SJCRH30 (cell line): ENCODE measurements at regions not wholly inside any gene's neighbourhood (a gene's known extent, or its start where the extent isn't known, plus 50 kb on each side); places are given as distances from the start of the nearest gene placed in this dataset.
A peak's percentile ranks its signal among the peaks of the same experiment; 100 is the strongest.

Experiments used
- DNase-seq, 2 experiments: peaks; one replicate each; pipeline ENCODE4 v3.0.0-alpha.2; 2015 to 2020
- H3K27ac ChIP-seq: fragments of 250-450 bp; sonication (Bioruptor Pico); 2 replicates; pipeline ENCODE4 v1.5.1; 2020; ENCODE audit warnings: mild to moderate bottlenecking, moderate library complexity
- H3K27me3 ChIP-seq: fragments of 250-450 bp; sonication (Bioruptor Pico); 2 replicates; pipeline ENCODE4 v1.5.1; 2020; ENCODE audit warnings: mild to moderate bottlenecking, moderate library complexity
- H3K36me3 ChIP-seq: fragments of 250-450 bp; sonication (Bioruptor Pico); 2 replicates; pipeline ENCODE4 v1.5.1; 2020; ENCODE audit warnings: mild to moderate bottlenecking, moderate library complexity
- H3K4me1 ChIP-seq: fragments of 250-450 bp; sonication (Bioruptor Pico); 2 replicates; pipeline ENCODE4 v1.5.1; 2020; ENCODE audit warnings: mild to moderate bottlenecking, moderate library complexity
- H3K4me3 ChIP-seq: fragments of 250-450 bp; sonication (Bioruptor Pico); 2 replicates; pipeline ENCODE4 v1.5.1; 2020; ENCODE audit warnings: mild to moderate bottlenecking, moderate library complexity
- H3K9me3 ChIP-seq: fragments of 250-450 bp; sonication (Bioruptor Pico); replicated peaks from 2 replicates; pipeline ENCODE4 v1.5.1; 2020; ENCODE audit warnings: mild to moderate bottlenecking, moderate library complexity

DNA sequence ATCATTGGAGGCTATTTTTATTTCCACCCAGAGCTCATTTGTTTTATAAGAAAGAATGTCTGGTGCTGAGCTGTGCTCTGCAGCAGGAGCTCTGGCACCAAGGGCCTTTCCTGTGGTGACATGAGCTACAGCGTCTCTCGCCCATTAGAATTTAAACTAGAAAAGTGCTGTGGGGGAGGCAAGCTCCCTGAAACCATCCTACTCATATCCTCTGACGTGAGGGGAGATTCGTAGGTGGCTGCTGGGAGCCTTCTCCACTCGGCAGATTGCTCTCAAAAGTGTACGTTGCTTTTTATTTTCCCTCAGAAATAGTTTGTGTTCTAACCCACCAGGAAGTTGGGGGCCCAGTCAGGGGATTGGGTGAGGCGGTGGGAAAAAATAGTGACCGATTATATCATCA lies 76.3 kb upstream of the ARHGEF3 start:
- no peak overlapping the region for H3K27ac ChIP-seq
- no peaks in the 10 kb centered on the region for H3K27me3 ChIP-seq
- DNase-seq: no peak

DNA sequence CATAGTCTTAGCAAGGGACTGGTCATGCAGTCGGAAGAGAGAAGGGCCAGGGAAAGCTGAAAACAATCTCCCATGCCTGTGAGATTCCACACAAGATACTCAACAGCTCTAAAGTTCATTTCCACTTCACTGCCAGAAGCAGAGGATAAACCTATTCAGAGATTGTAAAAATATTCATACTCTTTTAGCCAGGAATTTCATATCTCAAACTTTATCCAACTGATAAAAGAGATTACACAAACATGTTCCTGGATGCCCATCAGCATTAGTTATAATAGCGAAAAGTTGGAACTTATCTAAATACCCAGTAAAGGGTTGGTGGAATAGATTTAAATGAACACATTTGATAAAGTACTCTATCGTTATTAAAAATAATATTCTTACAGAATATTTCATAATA lies 75.2 kb upstream of the ARHGEF3 start:
- DNase-seq: no peak

More for the DNA sequence above, 76.3 kb upstream of the ARHGEF3 start:
- Histone ChIP-seq H3K36me3 (peaks cover 3% of the 10 kb centered on the region; the same call in 1 of the 2 replicates), H3K9me3 (no peaks in the 10 kb centered on the region), H3K4me1 (no peaks in the 10 kb centered on the region), H3K4me3 (no peak overlapping the region)

DNA sequence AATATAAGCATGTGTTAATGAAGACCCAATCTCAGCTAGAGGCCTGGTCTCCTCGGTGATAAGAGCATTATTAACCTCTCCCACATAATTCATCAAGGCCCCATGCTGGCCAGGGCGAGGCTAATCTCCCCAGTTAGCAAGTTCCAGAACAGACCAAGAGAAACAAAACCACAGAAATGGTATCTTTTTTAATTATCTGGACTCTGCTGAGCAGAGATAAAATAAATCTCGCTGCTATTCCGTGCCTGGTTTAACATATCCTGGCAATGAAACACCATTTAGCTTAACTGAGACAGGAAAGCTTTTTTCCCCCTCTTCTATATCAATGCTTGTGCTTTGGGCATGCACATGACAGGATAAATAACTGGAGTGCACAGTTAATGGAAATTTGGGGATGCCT lies 72.5 kb upstream of the ARHGEF3 start:
- H3K4me3 ChIP-seq: no peak overlapping the region
- no peak for DNase-seq
- peaks cover 7% of the 10 kb centered on the region for H3K4me1 ChIP-seq
- H3K27me3 ChIP-seq: no peaks in the 10 kb centered on the region
- H3K9me3 ChIP-seq: no peaks in the 10 kb centered on the region
- no peaks in the 10 kb centered on the region for H3K36me3 ChIP-seq
- H3K27ac ChIP-seq: no peak overlapping the region

More for the DNA sequence above, 75.2 kb upstream of the ARHGEF3 start:
- Histone ChIP-seq H3K27me3 (no peaks in the 10 kb centered on the region), H3K27ac (no peak overlapping the region), H3K9me3 (no peaks in the 10 kb centered on the region), H3K4me1 (no peaks in the 10 kb centered on the region; the same call in 1 of the 2 replicates), H3K4me3 (no peak overlapping the region), H3K36me3 (peaks cover 3% of the 10 kb centered on the region; the same call in 1 of the 2 replicates)

DNA sequence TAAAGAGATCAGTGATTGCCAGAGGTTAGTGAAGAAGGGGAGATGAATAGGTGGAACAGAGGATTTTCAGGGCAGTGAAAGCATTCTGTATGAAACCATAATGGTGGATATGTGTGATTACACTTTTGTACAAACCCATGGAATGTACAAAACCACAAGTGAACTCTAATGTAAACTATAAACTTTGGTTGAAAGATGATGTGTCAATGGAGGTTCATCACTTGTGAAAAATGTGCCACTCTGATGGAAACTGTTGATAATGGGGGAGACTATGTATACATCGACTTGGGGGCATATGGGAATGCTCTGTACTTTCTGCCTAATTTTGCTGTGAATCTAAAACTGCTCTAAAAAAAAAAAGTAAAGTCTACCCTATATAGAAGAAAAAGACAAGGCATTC lies 68.7 kb upstream of the ARHGEF3 start:
- Histone ChIP-seq H3K36me3 (no peaks in the 10 kb centered on the region), H3K4me1 (peaks cover 12% of the 10 kb centered on the region), H3K9me3 (no peaks in the 10 kb centered on the region), H3K27ac (no peak overlapping the region), H3K4me3 (no peak overlapping the region), H3K27me3 (no peaks in the 10 kb centered on the region)
- no peak for DNase-seq

DNA sequence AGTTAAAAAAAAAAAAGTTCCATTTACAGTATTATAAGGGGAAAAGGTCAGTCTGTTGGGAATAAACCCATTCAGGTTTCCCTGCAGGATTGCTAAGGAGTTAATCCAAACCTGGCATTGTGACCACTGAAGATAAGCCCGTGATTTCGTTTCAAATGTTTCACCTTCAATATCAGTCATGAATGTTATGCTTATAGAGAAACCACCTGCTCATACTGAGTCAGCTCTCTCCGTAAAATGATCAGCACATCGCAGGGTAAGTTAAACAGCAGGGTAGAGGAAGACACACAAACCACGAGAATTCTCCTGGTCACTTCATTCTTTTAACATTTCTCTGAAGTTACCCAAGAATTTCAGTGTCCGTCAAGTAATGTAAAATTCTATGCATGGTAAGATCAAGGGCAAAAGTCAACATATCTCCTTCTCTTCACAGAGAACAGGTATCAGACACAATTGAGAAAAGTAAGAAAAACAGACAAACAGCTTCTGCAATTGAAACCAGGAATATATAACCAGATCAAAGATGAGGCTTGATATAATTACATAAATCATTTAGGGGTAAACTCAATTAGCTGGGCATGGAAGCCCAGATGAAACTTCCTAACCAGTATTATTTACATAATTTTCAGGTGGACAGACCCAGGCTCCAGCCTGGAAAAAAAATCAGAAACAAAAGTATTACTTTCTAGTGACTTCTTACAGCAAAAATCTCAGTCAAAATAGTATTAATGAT lies 67.6 kb upstream of the ARHGEF3 start:
- no peaks in the 10 kb centered on the region for H3K36me3 ChIP-seq
- H3K9me3 ChIP-seq: no peaks in the 10 kb centered on the region
- no peak overlapping the region for H3K4me3 ChIP-seq
- H3K27me3 ChIP-seq: no peaks in the 10 kb centered on the region
- H3K27ac ChIP-seq: no peak overlapping the region
- H3K4me1 ChIP-seq: peaks cover 12% of the 10 kb centered on the region
- DNase-seq: peak; percentile 7 to 40

DNA sequence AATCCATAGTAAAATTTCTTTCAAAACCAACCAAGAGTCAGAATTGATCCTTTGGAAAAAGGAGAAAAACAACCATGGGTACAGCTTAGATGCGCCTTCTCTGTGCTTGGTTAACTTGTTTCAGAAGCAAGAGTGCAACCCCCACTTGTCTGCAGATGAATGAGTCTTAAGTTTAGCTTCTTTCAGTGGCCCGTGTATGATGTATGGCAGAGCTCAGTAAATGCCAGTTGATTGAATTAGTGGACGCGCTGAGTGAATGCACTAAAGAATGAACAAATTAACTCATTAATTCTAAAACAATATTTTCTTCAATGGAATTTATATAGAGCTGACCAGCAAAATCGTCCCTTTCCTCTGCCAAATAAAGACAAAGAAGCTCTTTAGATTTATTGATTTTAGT lies 67.0 kb upstream of the ARHGEF3 start:
- no peak for DNase-seq
- H3K9me3 ChIP-seq: no peaks in the 10 kb centered on the region
- no peak overlapping the region for H3K4me3 ChIP-seq
- no peaks in the 10 kb centered on the region for H3K27me3 ChIP-seq
- no peak overlapping the region for H3K27ac ChIP-seq
- H3K36me3 ChIP-seq: no peaks in the 10 kb centered on the region
- H3K4me1 ChIP-seq: peaks cover 12% of the 10 kb centered on the region

DNA sequence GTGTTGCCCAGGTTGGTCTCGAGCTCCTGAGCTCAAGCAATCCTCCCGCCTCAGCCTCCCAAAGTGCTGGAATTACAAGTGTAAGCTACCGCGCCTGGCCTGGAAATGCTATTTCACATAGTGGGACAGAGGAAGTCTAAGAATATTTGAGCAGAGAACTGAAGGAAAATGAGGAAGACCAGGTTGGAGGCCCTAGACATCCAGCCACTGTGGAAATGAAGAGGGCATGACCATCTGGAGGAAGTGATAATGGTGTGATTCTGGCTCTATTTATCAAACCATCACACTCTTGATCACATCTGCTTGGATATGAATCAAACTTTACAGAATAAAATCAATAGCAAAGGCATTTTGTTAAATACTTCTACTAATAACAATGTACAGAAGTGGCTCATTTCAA lies 65.9 kb upstream of the ARHGEF3 start:
- Histone ChIP-seq H3K9me3 (no peaks in the 10 kb centered on the region), H3K27me3 (no peaks in the 10 kb centered on the region), H3K4me3 (no peak overlapping the region), H3K4me1 (peaks cover 12% of the 10 kb centered on the region), H3K36me3 (no peaks in the 10 kb centered on the region), H3K27ac (no peak overlapping the region)
- DNase-seq: no peak

DNA sequence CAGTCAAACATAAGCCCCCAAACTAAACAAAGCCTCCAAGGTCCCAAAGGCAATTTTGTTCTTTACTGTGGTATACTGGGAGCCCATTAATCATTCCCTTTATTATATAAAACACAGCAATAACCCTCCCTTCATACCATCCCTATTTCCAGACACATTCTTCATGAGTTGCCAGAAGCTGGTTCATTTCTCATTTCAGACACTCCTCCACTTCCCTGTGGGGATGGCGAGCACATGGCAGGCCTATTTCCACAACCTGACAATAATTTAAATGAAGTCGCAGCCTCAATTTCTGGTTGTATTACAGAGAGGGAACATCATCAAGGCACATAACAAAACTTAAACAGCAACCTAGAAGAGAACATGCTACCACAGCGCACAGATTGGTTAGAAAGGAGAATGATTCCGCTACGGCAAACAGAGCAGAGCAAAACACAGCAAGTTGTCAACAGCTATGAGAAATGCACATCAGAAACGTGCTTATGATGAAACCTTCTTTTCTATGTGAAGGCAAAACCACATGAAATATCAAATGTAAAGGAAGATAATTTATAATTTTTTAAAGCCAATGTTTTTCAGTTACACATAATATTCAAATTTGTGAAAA lies 63.3 kb upstream of the ARHGEF3 start:
- H3K36me3 ChIP-seq: no peaks in the 10 kb centered on the region
- H3K27ac ChIP-seq: no peak overlapping the region
- peaks cover 8% of the 10 kb centered on the region for H3K4me1 ChIP-seq
- no peaks in the 10 kb centered on the region for H3K9me3 ChIP-seq
- no peak for DNase-seq
- H3K27me3 ChIP-seq: no peaks in the 10 kb centered on the region
- H3K4me3 ChIP-seq: no peak overlapping the region

DNA sequence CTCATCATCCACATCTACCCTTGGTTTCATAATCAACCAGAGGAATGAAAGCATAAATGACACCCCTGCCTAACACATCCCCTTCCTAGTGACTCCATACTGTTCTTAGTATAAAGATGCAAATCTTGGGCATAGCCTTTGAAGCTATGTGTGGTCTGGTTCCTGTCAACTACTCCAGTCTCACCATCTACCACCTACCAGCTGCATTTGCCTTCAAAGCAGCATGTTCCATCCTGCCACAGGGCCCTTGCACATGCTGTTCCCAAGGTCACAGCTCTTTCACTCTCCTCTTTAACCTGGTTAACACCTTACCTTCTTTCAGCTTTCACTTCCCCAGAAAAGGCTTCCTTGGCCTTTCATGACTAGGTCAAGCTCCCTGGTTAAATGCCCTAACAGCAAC lies 62.3 kb upstream of the ARHGEF3 start:
- no peaks in the 10 kb centered on the region for H3K27me3 ChIP-seq
- H3K27ac ChIP-seq: no peak overlapping the region
- peaks cover 4% of the 10 kb centered on the region for H3K4me1 ChIP-seq
- H3K9me3 ChIP-seq: no peaks in the 10 kb centered on the region
- no peak overlapping the region for H3K4me3 ChIP-seq
- no peaks in the 10 kb centered on the region for H3K36me3 ChIP-seq
- DNase-seq: no peak

DNA sequence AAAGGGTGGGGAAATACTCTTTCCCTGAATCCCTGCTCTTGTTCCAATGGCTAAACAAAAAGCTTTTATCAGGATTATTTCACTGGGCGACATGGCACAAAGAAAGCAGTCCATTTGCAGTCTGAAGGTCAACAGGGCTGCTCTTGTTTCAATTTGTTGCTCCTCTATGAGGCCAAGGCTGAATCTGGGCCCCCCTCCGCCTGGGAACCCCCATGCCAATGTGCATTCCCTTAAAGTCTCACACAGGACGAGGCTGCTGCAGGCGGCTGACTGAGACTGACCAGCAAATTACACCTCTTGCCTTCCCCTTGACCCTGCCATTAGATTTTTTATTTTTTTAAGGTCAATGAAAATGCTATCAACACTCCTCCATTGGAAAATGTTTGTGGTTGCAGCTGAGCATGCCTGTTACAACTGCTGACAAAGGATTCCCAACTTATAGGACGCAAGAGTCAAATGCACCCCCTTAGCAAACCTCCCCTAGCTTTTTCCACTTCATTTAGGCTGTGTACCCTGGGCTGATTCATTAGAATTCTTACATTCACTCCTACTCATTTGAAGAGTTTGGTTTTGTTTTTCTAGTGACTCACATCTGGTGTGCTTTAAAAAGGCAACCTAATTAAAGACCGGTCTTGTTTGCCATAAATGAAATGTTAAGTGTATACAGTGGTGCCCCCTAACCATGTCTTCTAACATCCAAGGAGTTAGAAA lies 60.8 kb upstream of the ARHGEF3 start:
- Histone ChIP-seq H3K9me3 (no peaks in the 10 kb centered on the region), H3K27me3 (no peaks in the 10 kb centered on the region), H3K36me3 (no peaks in the 10 kb centered on the region), H3K4me3 (no peak overlapping the region), H3K27ac (no peak overlapping the region), H3K4me1 (0 out of 2 replicates have a peak, but pooled peaks cover 3% of the 10 kb centered on the region)
- DNase-seq: no peak

DNA sequence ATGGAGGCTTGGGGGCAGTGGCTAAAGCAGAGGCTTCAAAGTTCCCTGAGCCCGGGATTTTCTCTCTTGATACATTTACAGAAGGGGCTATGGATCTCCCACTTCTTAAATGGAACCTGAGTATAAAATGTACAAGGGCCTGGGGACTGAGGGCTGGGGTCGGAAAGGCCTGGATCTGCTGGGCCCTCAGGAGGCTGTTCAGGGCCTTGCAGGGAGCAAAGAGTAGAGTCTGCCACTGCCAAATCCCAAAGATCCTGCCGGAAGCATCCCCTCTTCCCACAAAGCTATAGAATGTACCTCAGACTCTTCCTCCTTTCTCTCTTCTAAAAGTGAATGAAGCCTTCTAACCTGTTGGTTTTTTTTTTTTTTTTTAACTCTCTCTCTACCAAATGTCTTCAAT lies 59.8 kb upstream of the ARHGEF3 start:
- no peaks in the 10 kb centered on the region for H3K9me3 ChIP-seq
- H3K4me1 ChIP-seq: 0 out of 2 replicates have a peak, but pooled peaks cover 3% of the 10 kb centered on the region
- no peaks in the 10 kb centered on the region for H3K27me3 ChIP-seq
- H3K4me3 ChIP-seq: no peak overlapping the region
- H3K27ac ChIP-seq: no peak overlapping the region
- no peaks in the 10 kb centered on the region for H3K36me3 ChIP-seq
- no peak for DNase-seq

DNA sequence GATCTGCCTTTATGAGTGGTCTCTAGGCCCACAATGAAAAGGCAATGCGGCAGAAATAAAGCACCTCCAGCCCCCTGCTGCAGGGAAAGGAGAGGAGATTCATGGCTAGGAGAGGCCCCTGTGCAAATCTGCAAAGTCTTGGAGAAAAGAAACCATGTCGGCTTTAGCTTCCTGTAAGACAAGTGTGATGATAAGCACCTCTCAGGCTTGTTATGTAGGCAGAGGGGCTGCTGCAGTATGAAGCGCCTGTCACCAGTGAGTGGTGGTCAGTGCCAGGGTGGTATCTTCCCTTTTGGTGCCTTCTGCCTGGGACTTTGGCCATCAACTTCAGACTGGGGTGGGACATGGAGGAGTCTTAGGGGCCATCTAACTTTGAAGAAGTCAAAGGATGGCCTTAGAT lies 59.2 kb upstream of the ARHGEF3 start:
- no peak for DNase-seq

DNA sequence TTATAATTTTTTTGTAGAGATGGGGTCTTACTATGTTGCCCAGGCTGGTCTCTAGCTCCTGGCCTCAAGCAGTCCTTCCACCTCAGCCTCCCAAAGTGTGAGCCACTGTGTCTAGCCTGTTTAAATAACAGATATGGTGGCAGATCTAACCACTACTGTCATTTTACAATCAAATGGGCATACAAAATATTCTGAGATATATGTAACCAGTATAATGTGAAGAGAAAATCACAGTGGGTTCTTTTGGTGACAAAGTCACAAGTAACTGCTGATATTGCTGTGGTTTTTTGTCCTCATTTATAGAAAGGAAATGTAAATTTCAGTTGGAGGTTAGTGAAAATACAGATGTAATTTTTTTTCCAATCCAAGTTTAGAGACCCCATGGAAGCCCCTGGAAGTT lies 58.6 kb upstream of the ARHGEF3 start:
- Histone ChIP-seq H3K27me3 (no peaks in the 10 kb centered on the region), H3K36me3 (no peaks in the 10 kb centered on the region), H3K27ac (no peak overlapping the region), H3K4me1 (0 out of 2 replicates have a peak, but pooled peaks cover 3% of the 10 kb centered on the region), H3K9me3 (no peaks in the 10 kb centered on the region), H3K4me3 (no peak overlapping the region)
- no peak for DNase-seq

More for the DNA sequence above, 59.2 kb upstream of the ARHGEF3 start:
- no peak overlapping the region for H3K27ac ChIP-seq
- 0 out of 2 replicates have a peak, but pooled peaks cover 3% of the 10 kb centered on the region for H3K4me1 ChIP-seq
- no peaks in the 10 kb centered on the region for H3K27me3 ChIP-seq
- no peaks in the 10 kb centered on the region for H3K36me3 ChIP-seq
- H3K9me3 ChIP-seq: no peaks in the 10 kb centered on the region
- H3K4me3 ChIP-seq: no peak overlapping the region

DNA sequence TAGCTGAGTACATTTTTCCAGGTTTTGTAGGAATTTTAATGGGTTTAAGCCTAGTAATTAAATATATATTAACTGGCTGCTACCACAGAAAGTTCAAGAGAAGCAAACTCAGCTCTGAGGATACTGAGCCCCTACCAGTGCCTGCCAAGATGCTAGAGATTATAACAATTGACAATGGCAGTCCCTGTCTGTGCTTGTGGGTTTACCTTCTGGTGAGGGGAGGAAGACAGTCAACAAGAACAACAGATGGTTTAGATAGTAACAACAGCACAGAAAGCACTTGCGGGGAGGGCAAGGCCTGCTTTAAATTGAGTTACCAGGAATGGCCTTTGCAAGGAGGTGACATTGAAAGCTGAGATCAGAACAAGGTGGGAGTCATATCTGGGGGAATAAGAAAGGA lies 56.6 kb upstream of the ARHGEF3 start:
- H3K36me3 ChIP-seq: no peaks in the 10 kb centered on the region
- no peak overlapping the region for H3K4me3 ChIP-seq
- H3K4me1 ChIP-seq: 0 out of 2 replicates have a peak, but pooled peaks cover 3% of the 10 kb centered on the region
- H3K27me3 ChIP-seq: no peaks in the 10 kb centered on the region
- H3K9me3 ChIP-seq: no peaks in the 10 kb centered on the region
- DNase-seq: peak; percentile 8 to 55
- no peak overlapping the region for H3K27ac ChIP-seq

DNA sequence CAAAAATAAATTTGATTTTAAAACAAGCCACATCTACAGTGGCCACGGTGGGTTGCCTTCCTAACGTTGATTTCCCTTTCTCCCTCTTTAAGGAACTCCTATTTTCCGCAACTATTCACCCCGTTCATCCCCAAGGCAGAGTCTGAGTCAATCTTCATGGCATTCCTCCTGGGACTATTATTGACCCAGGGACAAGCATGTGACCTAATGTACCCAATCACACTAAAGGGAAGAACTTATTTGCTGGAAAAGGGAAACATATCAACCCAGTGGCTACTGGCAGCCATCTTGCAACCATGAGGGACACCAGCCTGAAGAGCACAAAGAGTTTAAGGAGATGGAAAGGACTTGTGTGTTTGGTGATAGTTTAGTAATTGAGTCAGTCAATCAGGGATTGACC lies 55.4 kb upstream of the ARHGEF3 start:
- H3K9me3 ChIP-seq: no peaks in the 10 kb centered on the region
- 0 out of 2 replicates have a peak, but pooled peaks cover 3% of the 10 kb centered on the region for H3K4me1 ChIP-seq
- H3K36me3 ChIP-seq: no peaks in the 10 kb centered on the region
- no peak overlapping the region for H3K4me3 ChIP-seq
- no peak for DNase-seq
- no peak overlapping the region for H3K27ac ChIP-seq
- H3K27me3 ChIP-seq: no peaks in the 10 kb centered on the region
